ENCODE measurements at regions not wholly inside any gene's neighbourhood (a gene's known extent, or its start where the extent isn't known, plus 50 kb on each side); places are given as distances from the start of the nearest gene placed in this dataset.

DNA sequence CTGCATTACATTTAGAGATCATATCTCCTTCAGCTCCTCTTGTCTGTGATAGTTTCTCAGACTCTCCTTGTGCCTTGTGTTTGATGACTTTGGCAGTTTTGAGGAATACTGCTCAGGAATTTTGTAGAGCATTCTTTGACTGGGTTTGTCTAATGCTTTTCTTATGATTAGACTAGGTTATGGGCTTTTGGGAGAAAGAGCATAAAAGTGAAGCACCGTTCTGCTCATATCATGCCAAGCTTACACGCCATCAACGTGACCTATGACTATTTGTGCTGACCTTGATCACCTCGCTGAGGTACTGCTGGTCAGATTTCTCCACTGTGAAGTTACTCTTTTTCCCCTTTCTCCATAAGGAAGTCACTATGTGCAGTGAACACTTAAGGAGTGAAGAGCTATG, 256.0 kb downstream of the LY86 start:
- Histone ChIP-seq H3K27me3 (peaks cover 21% of the 10 kb centered on the region), H3K9me3 (no peaks in the 10 kb centered on the region), H3K4me3 (ENCODE audit: low read depth, low read length) (no peak overlapping the region), H3K36me3 (no peaks in the 10 kb centered on the region), H3K4me1 (no peaks in the 10 kb centered on the region)
- DNase-seq: no peak
- TF ChIP-seq, protein P1, sequence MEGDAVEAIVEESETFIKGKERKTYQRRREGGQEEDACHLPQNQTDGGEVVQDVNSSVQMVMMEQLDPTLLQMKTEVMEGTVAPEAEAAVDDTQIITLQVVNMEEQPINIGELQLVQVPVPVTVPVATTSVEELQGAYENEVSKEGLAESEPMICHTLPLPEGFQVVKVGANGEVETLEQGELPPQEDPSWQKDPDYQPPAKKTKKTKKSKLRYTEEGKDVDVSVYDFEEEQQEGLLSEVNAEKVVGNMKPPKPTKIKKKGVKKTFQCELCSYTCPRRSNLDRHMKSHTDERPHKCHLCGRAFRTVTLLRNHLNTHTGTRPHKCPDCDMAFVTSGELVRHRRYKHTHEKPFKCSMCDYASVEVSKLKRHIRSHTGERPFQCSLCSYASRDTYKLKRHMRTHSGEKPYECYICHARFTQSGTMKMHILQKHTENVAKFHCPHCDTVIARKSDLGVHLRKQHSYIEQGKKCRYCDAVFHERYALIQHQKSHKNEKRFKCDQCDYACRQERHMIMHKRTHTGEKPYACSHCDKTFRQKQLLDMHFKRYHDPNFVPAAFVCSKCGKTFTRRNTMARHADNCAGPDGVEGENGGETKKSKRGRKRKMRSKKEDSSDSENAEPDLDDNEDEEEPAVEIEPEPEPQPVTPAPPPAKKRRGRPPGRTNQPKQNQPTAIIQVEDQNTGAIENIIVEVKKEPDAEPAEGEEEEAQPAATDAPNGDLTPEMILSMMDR (IDR thresholded peaks at IDR 0.05; ENCODE audit: low read depth, low read length): no peak

DNA sequence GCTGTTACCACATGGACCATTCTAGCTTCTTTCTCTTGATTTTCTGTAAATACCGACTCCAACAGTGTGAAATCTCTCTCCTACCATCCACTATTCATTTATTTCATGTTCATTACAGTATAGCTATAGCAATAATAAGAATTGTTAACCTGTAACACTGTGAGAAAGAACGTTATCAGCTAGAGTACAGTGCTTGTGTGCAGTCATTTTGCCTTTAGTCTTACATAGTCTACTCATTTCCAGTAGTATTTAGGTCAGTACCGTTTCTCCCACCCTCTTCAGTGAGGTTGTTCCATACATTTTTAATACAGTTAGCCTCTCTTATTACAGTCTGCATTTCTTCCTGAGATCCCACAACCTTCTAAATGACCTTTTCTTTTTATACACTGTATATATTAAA, 257.1 kb downstream of the LY86 start:
- DNase-seq: no peak
- no peaks in the 10 kb centered on the region for H3K9me3 ChIP-seq
- TF ChIP-seq, protein P1 (IDR thresholded peaks at IDR 0.05; ENCODE audit: low read depth, low read length): no peak
- H3K4me3 ChIP-seq (ENCODE audit: low read depth, low read length): no peak overlapping the region
- H3K4me1 ChIP-seq: no peaks in the 10 kb centered on the region
- peaks cover 14% of the 10 kb centered on the region for H3K27me3 ChIP-seq
- no peaks in the 10 kb centered on the region for H3K36me3 ChIP-seq

DNA sequence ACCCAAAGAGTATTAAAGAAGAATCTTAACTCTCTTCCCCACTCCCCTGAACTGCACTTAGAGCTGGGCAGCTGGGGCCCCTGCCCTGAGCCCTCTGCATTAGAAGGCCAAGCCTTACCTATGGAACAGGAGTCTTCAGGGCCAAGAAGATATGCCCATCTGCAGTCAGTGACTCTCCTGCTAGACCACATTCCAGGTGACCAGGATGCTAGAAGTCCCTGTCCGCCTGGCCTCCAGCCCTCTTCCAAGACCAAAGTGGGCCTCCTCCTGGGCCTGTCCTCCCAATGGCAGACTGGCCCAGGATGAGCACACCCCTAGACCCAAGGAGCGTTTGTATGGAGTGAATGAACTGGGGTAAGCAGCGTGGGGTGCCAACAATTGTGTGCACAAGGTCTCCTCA, 259.1 kb downstream of the LY86 start:
- peaks cover 3% of the 10 kb centered on the region; the same call in 1 of the 2 replicates for H3K27me3 ChIP-seq
- no peaks in the 10 kb centered on the region for H3K4me1 ChIP-seq
- H3K4me3 ChIP-seq (ENCODE audit: low read depth, low read length): no peak overlapping the region
- no peak for DNase-seq
- no peaks in the 10 kb centered on the region for H3K9me3 ChIP-seq
- TF ChIP-seq, protein P1 (IDR thresholded peaks at IDR 0.05; ENCODE audit: low read depth, low read length): no peak
- H3K36me3 ChIP-seq: no peaks in the 10 kb centered on the region

DNA sequence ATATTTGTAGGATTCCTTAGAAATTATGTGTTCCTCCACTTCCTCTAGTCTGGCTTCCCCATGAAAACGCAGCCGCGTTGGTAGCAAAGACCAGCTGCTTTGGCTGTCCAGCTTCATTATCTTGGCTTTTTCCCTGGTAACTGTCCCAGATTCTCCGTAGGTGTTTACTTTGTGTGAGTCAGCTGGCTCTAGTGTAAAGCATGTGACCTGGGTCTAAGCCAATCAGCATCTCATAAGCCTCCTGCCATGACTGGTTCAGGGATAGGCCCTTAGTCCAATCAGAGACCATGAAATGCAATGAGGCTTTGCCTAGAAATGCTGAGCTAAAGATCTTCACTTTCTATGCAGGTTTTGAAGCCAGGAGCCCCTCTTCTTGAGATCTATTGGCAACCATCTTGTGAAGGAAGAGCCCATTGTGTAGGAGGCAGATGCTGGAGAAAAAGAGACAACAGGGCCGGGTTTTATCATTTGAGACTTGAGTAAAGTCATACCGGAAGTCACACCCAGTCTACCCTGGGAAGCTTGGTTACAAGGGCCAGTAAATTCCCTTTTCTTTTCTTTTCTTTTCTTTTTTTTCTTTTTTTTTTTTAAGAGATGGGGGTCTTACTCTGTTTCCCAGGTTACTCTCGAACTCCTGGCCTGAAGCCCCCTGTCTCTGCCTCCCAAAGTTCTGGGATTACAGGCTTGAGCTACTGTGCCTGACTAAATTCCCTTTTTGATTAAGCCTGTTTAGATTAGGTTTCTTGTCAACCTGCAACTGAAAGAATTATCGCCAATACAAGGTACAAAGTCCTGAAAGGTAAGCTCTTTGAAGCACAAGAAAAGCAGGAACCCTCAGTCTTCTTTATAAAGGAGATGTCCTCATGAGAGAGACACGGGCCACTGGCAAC, 256.5 kb upstream of the RREB1 start:
- DNase-seq: peak; percentile 30
- Histone ChIP-seq H3K9me3 (no peaks in the 10 kb centered on the region), H3K4me1 (no peaks in the 10 kb centered on the region), H3K4me3 (ENCODE audit: low read depth, low read length) (no peak overlapping the region), H3K27me3 (peaks cover 7% of the 10 kb centered on the region; the same call in 1 of the 2 replicates), H3K36me3 (no peaks in the 10 kb centered on the region)
- TF ChIP-seq, protein P1 (IDR thresholded peaks at IDR 0.05; ENCODE audit: low read depth, low read length): no peak

DNA sequence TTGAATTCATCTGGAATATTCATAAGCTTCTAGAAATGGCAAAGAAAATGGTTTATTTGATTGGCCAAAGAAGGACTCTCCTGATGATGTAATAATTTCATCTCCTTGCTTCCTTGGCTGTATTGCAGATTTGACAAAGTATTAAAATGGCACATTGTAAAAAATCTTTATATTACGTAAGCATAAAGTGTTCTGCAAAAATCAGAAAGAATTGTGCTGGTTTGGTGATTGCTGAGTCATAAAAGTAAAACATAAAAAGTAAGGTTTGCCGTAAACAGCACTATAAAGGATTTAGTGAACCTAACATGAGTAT, 255.9 kb upstream of the RREB1 start:
- Histone ChIP-seq H3K4me1 (no peaks in the 10 kb centered on the region), H3K27me3 (peaks cover 11% of the 10 kb centered on the region; the same call in 1 of the 2 replicates), H3K4me3 (ENCODE audit: low read depth, low read length) (no peak overlapping the region), H3K36me3 (no peaks in the 10 kb centered on the region), H3K9me3 (no peaks in the 10 kb centered on the region)
- DNase-seq: no peak
- TF ChIP-seq, protein P1 (IDR thresholded peaks at IDR 0.05; ENCODE audit: low read depth, low read length): no peak
